ENCODE measurements at regions not wholly inside any gene's neighbourhood (a gene's known extent, or its start where the extent isn't known, plus 50 kb on each side); places are given as distances from the start of the nearest gene placed in this dataset.

- H3K4me2 ChIP-seq (replicated peaks; ENCODE audit: extremely low read depth, low read length, poor library complexity, severe bottlenecking): no peak overlapping the region
- intact Hi-C loops (cut with micrococcal nuclease): no loop called here
- Mint-ChIP-seq H3K27ac (no peak overlapping the region), H3K9me3 (peaks cover 0 to 11% (median 2%) of the 10 kb centered on the region in 7 donors), H3K4me1 (no peaks in the 10 kb centered on the region), H3K4me3 (no peak overlapping the region), H3K36me3 (no peaks in the 10 kb centered on the region), H3K27me3 (ENCODE audit: low read depth in 3 of 3) (peaks cover 0 to 1% (median 0%) of the 10 kb centered on the region in 3 donors)
- no peaks in the 10 kb centered on the region for H3K27me3 ChIP-seq (ENCODE audit: control insufficient read depth in 2 of 2, insufficient read depth in 2 of 2, low read length in 2 of 2)
- DNase-seq: no peak
- no peaks in the 10 kb centered on the region for H3K79me2 ChIP-seq (ENCODE audit: insufficient read depth, low read length)
- H3K4me3 ChIP-seq (replicated peaks in 1 of 3; ENCODE audit: low read depth in 2 of 3, low read length in 3 of 3): no peak overlapping the region
- H3K9me3 ChIP-seq (replicated peaks in 1 of 2; ENCODE audit: control insufficient read depth in 1 of 2, insufficient read depth in 1 of 2, low read length in 2 of 2): peaks cover 0 to 3% of the 10 kb centered on the region in 2 donors
- H3K9ac ChIP-seq (ENCODE audit: insufficient read depth, low read length, poor library complexity, severe bottlenecking): no peak overlapping the region
- no peak overlapping the region for H3K27ac ChIP-seq (ENCODE audit: low read depth in 1 of 2, low read length in 2 of 2)
- TF ChIP-seq, protein P1, sequence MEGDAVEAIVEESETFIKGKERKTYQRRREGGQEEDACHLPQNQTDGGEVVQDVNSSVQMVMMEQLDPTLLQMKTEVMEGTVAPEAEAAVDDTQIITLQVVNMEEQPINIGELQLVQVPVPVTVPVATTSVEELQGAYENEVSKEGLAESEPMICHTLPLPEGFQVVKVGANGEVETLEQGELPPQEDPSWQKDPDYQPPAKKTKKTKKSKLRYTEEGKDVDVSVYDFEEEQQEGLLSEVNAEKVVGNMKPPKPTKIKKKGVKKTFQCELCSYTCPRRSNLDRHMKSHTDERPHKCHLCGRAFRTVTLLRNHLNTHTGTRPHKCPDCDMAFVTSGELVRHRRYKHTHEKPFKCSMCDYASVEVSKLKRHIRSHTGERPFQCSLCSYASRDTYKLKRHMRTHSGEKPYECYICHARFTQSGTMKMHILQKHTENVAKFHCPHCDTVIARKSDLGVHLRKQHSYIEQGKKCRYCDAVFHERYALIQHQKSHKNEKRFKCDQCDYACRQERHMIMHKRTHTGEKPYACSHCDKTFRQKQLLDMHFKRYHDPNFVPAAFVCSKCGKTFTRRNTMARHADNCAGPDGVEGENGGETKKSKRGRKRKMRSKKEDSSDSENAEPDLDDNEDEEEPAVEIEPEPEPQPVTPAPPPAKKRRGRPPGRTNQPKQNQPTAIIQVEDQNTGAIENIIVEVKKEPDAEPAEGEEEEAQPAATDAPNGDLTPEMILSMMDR (IDR thresholded peaks at IDR 0.05): no peak
- H3K4me1 ChIP-seq (ENCODE audit: control insufficient read depth in 1 of 2, insufficient read depth in 2 of 2, low read length in 2 of 2): no peaks in the 10 kb centered on the region
- no peaks in the 10 kb centered on the region for H3K36me3 ChIP-seq (replicated peaks in 1 of 2; ENCODE audit: control insufficient read depth in 1 of 2, insufficient read depth in 2 of 2, low read length in 2 of 2)
- no peaks in the 10 kb centered on the region for H4K20me1 ChIP-seq (ENCODE audit: insufficient read depth, low read length)
- 85% methylated on average over 4 of the region's 5 CpGs for WGBS (ENCODE audit: insufficient coverage)
- no peak overlapping the region for H2AFZ ChIP-seq (ENCODE audit: insufficient read depth, low read depth, low read length, poor library complexity, severe bottlenecking)
Measured at GRCh38 chr10:35950701-35951100, 308.6 kb upstream of the FZD8 start.

GRCh38 chr10:35950226-35950625 lies 308.1 kb upstream of the FZD8 start:
- Histone ChIP-seq H3K27me3 (ENCODE audit: control insufficient read depth in 2 of 2, insufficient read depth in 2 of 2, low read length in 2 of 2) (no peaks in the 10 kb centered on the region), H3K36me3 (replicated peaks in 1 of 2; ENCODE audit: control insufficient read depth in 1 of 2, insufficient read depth in 2 of 2, low read length in 2 of 2) (no peaks in the 10 kb centered on the region), H3K27ac (ENCODE audit: low read depth in 1 of 2, low read length in 2 of 2) (no peak overlapping the region), H2AFZ (ENCODE audit: insufficient read depth, low read depth, low read length, poor library complexity, severe bottlenecking) (no peak overlapping the region), H3K4me2 (replicated peaks; ENCODE audit: extremely low read depth, low read length, poor library complexity, severe bottlenecking) (no peak overlapping the region), H3K9ac (ENCODE audit: insufficient read depth, low read length, poor library complexity, severe bottlenecking) (no peak overlapping the region), H3K4me1 (ENCODE audit: control insufficient read depth in 1 of 2, insufficient read depth in 2 of 2, low read length in 2 of 2) (no peaks in the 10 kb centered on the region), H3K79me2 (ENCODE audit: insufficient read depth, low read length) (no peaks in the 10 kb centered on the region), H4K20me1 (ENCODE audit: insufficient read depth, low read length) (no peaks in the 10 kb centered on the region), H3K4me3 (replicated peaks in 1 of 3; ENCODE audit: low read depth in 2 of 3, low read length in 3 of 3) (no peak overlapping the region), H3K9me3 (replicated peaks in 1 of 2; ENCODE audit: control insufficient read depth in 1 of 2, insufficient read depth in 1 of 2, low read length in 2 of 2) (peaks cover 0 to 3% of the 10 kb centered on the region in 2 donors)
- Mint-ChIP-seq H3K27me3 (ENCODE audit: low read depth in 3 of 3) (peaks cover 0 to 1% (median 0%) of the 10 kb centered on the region in 3 donors), H3K4me1 (no peaks in the 10 kb centered on the region), H3K9me3 (peaks cover 0 to 8% (median 0%) of the 10 kb centered on the region in 7 donors), H3K36me3 (no peaks in the 10 kb centered on the region), H3K4me3 (no peak overlapping the region), H3K27ac (no peak overlapping the region)
- intact Hi-C loops (cut with micrococcal nuclease): no loop called here
- 97% methylated on average over 5 of the region's 8 CpGs for WGBS (ENCODE audit: insufficient coverage)
- DNase-seq: no peak
- TF ChIP-seq, protein P1 (IDR thresholded peaks at IDR 0.05): no peak
